ENCODE measurements at regions not wholly inside any gene's neighbourhood (a gene's known extent, or its start where the extent isn't known, plus 50 kb on each side); places are given as distances from the start of the nearest gene placed in this dataset.

DNA sequence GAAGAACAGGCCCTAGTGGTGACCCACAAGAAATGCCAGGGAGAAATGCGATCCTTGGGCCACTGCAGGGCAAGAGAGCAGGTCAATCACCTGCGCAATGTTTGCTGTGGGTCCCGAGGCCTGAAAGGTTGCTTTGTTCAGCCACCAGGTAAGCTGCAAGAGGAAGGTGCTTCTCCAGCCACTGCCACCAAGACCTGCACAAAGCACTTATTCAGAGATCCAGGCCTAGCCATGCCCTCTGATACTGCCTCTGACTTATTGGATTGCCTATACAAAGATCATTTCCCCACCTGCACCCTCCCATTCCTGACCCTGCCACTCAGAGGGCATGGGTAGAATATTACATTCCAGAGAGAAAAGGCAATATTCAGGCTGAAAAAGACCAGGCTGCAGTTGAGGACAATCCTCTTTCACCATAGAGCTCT is 349.4 kb upstream of the NFIA start:
- no peak overlapping the region for H3K4me2 ChIP-seq (ENCODE audit: low read length)

DNA sequence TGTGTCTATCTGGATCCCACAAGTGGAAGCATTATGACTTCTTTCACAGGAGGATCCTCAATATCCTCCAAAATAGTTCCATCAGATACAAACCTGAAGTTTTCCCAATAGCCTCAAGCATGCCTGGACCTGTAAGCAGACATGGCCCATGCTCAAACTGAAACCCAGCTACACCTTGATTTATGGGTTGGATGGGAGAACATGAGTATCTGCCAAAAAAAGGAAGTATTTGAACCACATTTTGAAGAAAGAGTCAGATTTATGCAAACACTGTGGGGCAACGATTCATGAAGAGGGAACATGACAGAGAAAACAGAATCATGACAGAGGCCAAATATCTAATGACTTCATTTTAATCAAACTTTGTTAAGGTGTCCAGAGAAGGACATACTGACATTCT is 351.0 kb upstream of the NFIA start:
- Histone ChIP-seq H3K79me2 (ENCODE audit: control insufficient read depth, low read length) (no peaks in the 10 kb centered on the region), H3K4me3 (ENCODE audit: low read length) (no peak overlapping the region)
- TF ChIP-seq, protein P1, sequence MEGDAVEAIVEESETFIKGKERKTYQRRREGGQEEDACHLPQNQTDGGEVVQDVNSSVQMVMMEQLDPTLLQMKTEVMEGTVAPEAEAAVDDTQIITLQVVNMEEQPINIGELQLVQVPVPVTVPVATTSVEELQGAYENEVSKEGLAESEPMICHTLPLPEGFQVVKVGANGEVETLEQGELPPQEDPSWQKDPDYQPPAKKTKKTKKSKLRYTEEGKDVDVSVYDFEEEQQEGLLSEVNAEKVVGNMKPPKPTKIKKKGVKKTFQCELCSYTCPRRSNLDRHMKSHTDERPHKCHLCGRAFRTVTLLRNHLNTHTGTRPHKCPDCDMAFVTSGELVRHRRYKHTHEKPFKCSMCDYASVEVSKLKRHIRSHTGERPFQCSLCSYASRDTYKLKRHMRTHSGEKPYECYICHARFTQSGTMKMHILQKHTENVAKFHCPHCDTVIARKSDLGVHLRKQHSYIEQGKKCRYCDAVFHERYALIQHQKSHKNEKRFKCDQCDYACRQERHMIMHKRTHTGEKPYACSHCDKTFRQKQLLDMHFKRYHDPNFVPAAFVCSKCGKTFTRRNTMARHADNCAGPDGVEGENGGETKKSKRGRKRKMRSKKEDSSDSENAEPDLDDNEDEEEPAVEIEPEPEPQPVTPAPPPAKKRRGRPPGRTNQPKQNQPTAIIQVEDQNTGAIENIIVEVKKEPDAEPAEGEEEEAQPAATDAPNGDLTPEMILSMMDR (IDR thresholded peaks at IDR 0.05; ENCODE audit: low read depth, low read length, poor library complexity, severe bottlenecking), result no peak
- TF ChIP-seq EZH2phosphoT487 (IDR thresholded peaks at IDR 0.05; ENCODE audit: borderline replicate concordance, low read length), result no peak

More for the DNA sequence above, 349.4 kb upstream of the NFIA start:
- H3K4me1 ChIP-seq (ENCODE audit: control insufficient read depth, low read length), result no peaks in the 10 kb centered on the region
- H3K4me3 ChIP-seq (ENCODE audit: low read length), result no peak overlapping the region
- H3K79me2 ChIP-seq (ENCODE audit: control insufficient read depth, low read length), result no peaks in the 10 kb centered on the region
- no peaks in the 10 kb centered on the region for H3K27me3 ChIP-seq (ENCODE audit: control insufficient read depth, low read length)
- H3K36me3 ChIP-seq (ENCODE audit: control insufficient read depth, low read length), result no peaks in the 10 kb centered on the region
- H3K9me3 ChIP-seq (ENCODE audit: control insufficient read depth, insufficient read depth, low read length), result no peaks in the 10 kb centered on the region
- TF ChIP-seq EZH2phosphoT487 (IDR thresholded peaks at IDR 0.05; ENCODE audit: borderline replicate concordance, low read length), result no peak
- TF ChIP-seq, protein P1 (IDR thresholded peaks at IDR 0.05; ENCODE audit: low read depth, low read length, poor library complexity, severe bottlenecking), result no peak
- H3K27ac ChIP-seq (ENCODE audit: low read depth, low read length), result no peak overlapping the region
- no peaks in the 10 kb centered on the region for H3F3A ChIP-seq (ENCODE audit: control insufficient read depth, insufficient read depth)
- H3K9me2 ChIP-seq (replicated peaks; ENCODE audit: control insufficient read depth, low read length), result no peaks in the 10 kb centered on the region
- no peaks in the 10 kb centered on the region for H4K20me1 ChIP-seq (ENCODE audit: control insufficient read depth, insufficient read depth, low read depth, low read length)

DNA sequence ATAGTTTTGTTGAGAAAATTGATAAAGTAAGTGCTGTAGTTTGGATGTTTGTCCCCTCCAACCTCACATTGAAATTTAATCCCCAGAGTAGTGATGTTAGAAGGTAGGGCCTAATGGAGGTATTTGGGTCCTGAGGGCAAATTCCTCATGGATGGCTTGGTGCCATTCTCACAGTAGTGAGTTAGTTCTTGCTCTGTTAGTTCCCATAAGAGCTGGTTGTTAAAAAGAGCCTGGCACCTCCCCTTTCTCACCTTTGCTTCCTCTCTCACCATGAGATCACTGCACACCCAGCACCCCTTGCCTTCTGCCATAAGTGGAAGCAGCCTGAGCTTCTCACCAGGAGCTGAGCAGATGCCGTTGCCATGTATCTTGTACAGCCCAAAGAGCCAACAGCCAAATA is 354.8 kb upstream of the NFIA start:
- Histone ChIP-seq H3K4me3 (ENCODE audit: low read length) (no peak overlapping the region), H3K36me3 (ENCODE audit: control insufficient read depth, low read length) (no peaks in the 10 kb centered on the region), H3K79me2 (ENCODE audit: control insufficient read depth, low read length) (no peaks in the 10 kb centered on the region), H3K9me2 (replicated peaks; ENCODE audit: control insufficient read depth, low read length) (no peaks in the 10 kb centered on the region), H3F3A (ENCODE audit: control insufficient read depth, insufficient read depth) (no peaks in the 10 kb centered on the region), H3K27me3 (ENCODE audit: control insufficient read depth, low read length) (no peaks in the 10 kb centered on the region), H3K9me3 (ENCODE audit: control insufficient read depth, insufficient read depth, low read length) (no peaks in the 10 kb centered on the region), H3K4me2 (ENCODE audit: low read length) (no peak overlapping the region), H3K4me1 (ENCODE audit: control insufficient read depth, low read length) (no peaks in the 10 kb centered on the region), H3K27ac (ENCODE audit: low read depth, low read length) (no peak overlapping the region), H4K20me1 (ENCODE audit: control insufficient read depth, insufficient read depth, low read depth, low read length) (no peaks in the 10 kb centered on the region)
- TF ChIP-seq, protein P1 (IDR thresholded peaks at IDR 0.05; ENCODE audit: low read depth, low read length, poor library complexity, severe bottlenecking), result no peak
- no peak for TF ChIP-seq EZH2phosphoT487 (IDR thresholded peaks at IDR 0.05; ENCODE audit: borderline replicate concordance, low read length)

More for the DNA sequence above, 351.0 kb upstream of the NFIA start:
- H3F3A ChIP-seq (ENCODE audit: control insufficient read depth, insufficient read depth), result no peaks in the 10 kb centered on the region
- no peak overlapping the region for H3K27ac ChIP-seq (ENCODE audit: low read depth, low read length)
- no peaks in the 10 kb centered on the region for H3K36me3 ChIP-seq (ENCODE audit: control insufficient read depth, low read length)
- H3K9me3 ChIP-seq (ENCODE audit: control insufficient read depth, insufficient read depth, low read length), result no peaks in the 10 kb centered on the region
- H3K27me3 ChIP-seq (ENCODE audit: control insufficient read depth, low read length), result no peaks in the 10 kb centered on the region
- no peaks in the 10 kb centered on the region for H3K9me2 ChIP-seq (replicated peaks; ENCODE audit: control insufficient read depth, low read length)
- H4K20me1 ChIP-seq (ENCODE audit: control insufficient read depth, insufficient read depth, low read depth, low read length), result no peaks in the 10 kb centered on the region
- H3K4me2 ChIP-seq (ENCODE audit: low read length), result no peak overlapping the region
- H3K4me1 ChIP-seq (ENCODE audit: control insufficient read depth, low read length), result no peaks in the 10 kb centered on the region

Measured in DOHH2 (cell line).